ENCODE measurements at regions not wholly inside any gene's neighbourhood (a gene's known extent, or its start where the extent isn't known, plus 50 kb on each side); places are given as distances from the start of the nearest gene placed in this dataset.

DNA sequence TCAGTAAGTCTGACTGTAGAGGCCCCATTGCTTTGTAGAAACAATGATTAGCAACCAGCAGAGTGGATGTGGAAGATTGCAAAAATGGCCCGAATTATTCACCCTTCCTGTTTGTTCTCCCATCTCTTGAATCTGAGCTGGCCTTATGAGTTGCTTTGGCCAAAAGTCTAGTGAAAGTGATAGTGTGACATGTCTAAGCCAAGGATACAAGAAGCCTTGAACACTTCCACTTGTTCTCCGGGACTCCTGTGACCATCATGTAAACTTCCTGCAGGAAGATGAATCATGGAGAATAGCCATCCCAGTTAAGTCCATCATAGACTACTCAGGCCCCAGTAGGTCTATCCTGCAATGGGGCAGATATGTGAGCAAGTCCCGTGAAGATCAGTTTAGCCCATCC is 252.0 kb upstream of the JAG1 start:
- no peak for DNase-seq

DNA sequence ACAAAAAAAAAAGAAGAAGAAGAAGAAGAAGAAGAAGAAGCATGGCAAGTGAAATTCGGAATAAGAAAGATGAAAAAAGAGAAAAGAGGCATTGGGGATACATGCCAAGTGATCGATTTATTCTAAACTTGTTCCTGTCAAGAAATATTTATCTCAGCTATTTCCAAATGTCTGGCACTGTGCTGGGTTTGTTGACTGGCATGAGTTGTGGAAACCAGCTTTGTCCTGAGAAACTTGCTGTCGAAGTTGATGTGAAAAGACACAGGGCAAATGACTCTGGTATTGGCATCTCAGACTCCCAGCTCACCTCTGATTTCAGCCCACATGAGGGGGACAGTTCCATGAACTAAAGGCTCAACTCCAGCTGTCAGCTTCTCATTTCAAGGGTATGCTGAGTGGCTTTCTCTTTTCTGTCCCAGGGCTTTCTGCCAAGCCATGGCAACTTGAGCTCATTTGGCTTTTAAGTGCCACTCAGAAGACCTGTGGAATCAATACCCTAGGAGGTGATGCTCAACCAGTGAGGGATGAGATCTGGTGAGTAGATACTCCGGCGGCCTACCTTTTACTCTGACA is 253.3 kb upstream of the JAG1 start:
- DNase-seq: no peak

DNA sequence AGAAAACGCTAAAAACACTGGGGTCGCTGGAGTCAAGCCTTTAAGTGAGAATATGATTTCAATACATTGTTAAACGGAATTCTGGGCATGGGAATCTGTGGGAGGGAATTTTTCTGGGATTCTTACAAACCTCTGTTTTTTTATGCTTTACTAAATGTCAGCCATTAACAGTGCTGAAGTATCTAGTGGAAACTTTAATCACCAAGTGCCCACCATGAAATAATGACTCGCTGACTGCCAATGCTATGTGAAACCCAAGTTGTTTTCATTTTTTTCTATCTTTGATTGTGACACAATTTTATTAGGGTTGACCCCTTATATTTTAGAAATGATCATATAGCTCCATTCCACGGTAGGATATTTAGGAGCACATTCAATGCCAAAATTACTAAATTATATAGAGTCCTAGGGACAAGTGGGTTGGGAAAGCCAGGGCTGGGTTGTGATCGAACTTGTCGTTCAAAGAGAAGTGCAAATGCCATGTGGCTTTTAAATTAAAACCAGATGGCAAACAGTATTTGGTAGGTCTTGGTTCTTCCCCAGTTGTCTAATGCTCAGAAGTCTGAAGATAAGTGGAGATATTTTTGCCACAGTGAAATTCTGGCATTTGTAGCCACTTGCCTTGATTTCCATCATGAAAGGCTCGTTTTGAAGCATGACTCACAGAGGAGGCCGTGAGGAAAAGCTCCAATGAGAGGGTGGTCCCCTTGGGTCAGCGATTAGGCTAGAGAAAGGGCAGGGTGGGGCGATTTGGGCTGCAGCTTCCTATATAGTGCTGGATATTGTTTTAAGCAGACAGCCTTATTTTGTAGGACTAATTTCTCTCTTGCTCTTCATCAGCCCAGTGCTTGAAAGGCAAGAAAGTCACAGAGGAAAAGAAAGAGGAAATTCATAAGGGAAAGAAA is 254.4 kb upstream of the JAG1 start:
- DNase-seq: no peak

DNA sequence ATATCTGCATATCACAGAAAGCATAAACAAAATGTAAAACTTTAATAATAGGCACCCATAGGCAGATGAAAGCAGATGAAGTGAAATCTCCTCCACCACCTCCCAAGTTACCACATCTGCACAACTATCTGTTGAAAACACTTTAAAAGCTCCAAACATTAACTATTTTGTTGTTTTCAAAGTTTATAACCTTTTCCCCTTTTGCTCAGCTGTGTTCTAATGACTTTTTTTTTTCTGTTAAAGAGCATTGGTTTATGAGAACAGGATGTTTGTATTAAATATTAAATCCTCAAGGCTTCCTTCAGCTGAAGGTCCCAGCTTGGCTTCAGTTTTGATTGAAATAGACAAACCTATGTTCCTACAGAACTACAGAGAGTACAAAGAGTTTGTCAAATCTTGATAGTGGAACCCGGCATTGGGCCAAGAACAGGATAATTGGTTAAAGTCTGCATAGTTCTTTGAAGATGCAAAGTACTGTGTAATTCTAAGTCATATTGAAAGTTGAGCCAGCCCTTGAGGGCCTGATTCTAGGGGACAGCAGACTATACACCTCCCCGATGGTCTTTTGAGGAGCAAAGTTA is 255.1 kb upstream of the JAG1 start:
- DNase-seq: no peak

DNA sequence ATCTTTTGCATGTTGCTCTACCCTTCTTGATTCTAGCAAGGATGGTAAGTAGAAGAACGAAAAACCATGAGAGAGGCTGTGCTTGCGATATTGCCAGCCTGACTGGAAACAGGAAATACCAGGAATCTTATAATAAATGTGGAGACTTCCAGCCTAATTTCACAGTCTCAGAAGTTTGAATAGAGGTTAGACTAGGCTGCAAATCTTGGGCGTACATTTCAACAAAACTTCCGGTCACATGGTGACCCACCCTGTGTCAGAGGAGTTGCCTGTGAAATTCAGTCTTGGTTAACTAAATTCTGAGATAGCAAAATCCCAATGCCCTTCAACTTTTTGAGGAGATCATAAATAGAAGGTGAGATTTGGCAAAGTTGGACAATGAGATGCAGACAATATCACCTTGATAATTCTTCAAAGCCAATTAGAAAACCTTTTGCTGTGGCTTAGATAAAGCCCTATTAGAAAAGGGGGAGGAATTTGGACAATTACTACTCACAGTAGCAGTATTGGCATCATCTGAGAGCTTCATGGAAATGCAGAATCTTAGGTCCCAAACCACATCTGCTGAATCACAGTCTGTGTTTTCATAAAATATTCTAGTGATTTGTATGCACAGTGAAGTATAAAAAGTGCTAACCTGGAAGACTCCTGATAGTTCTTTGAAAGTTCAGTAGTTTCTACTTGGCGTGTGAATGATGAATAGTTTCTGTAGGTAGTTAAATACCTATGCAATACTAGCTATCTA is 262.0 kb upstream of the JAG1 start:
- no peak for DNase-seq

DNA sequence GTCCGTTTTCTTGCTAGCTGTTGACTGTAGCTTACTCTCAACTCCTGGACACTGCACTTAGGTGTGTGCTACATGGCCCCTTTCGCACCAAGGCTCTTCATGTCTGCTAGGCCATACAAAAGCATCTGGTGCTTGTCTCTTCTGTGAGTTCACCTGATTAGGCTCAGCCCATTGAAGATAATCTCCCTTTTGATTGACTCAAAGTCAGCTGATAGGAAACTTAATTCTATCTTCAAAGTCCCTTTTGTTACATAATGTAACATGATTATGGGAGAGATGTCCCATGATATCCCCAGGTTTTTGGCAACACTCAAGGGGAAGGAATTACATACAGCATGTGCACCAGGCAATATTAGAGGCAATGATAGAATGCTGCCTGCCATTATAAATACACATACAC is 263.0 kb upstream of the JAG1 start:
- DNase-seq: no peak

DNA sequence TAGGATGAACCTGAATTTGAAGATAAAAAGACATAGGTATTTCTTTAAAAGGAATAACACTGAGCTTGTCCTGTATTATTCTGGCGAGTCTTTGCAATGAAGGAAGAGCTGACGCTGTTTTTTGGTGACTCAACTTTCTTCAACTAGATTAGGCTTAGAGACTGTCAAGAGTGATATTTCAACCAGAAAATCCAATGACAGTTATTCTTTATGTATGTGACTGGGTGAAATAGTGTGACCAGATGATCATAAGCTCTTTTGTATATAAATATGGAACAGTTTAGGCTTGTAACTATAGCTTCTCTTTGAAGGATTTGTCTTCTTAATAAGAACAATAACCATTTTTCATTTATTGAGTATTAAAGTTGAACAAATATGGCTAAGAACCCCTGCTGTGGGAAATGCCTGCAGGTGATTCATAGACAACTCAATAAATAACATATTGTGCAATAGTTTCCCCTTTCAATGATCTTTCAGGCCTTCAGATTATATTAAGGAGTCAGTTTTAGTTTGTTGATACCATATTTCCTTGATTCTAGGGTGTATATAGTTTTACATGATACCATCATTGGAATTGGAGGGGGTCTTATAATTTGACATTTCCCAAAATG is 265.6 kb upstream of the JAG1 start:
- DNase-seq: no peak

DNA sequence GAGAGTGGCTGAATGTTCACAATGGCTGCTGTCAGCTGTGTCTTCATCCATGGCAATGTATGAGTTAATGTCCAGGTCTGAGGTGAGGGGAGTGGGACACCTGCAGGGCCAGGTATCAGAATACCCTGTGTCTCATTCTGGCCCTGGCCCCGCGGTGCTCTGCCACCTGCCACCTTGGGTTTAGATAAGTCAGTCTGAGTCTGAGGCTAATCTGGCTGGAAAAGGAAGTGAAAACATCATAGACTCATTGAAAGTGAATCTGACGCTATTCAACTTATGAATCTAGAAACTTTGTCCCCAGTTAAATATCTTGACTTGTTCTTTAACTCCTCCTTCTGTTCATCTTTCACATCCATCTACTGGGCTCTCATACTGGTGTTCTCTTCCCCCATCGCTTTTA is 267.1 kb upstream of the JAG1 start:
- no peak for DNase-seq

DNA sequence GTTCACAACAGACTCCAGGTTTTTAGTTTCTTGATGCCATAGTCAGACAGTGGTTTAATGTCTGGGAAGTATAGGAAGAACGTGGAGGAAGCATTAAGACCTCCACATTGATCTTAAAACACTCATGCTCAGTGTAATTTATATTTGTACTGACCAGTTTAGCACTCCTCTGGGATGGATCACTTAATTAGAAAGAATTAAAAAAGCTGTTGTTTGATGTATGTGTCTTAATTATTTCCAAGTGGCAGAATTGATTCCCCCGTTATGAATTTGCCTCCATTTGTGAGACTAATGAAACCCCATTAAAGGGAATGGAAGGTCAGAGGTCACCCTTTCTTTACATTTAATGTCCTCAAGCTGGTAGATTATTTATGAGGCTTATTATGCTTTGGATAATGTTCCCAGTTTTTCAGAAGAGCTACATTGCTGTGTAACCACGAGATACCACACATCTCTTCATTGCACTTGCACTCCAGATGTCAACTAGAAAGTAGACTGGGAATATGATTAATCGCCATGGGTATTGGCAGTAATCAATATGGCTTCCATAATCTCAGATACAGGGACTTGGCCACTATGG is 270.0 kb upstream of the JAG1 start:
- DNase-seq: no peak

DNA sequence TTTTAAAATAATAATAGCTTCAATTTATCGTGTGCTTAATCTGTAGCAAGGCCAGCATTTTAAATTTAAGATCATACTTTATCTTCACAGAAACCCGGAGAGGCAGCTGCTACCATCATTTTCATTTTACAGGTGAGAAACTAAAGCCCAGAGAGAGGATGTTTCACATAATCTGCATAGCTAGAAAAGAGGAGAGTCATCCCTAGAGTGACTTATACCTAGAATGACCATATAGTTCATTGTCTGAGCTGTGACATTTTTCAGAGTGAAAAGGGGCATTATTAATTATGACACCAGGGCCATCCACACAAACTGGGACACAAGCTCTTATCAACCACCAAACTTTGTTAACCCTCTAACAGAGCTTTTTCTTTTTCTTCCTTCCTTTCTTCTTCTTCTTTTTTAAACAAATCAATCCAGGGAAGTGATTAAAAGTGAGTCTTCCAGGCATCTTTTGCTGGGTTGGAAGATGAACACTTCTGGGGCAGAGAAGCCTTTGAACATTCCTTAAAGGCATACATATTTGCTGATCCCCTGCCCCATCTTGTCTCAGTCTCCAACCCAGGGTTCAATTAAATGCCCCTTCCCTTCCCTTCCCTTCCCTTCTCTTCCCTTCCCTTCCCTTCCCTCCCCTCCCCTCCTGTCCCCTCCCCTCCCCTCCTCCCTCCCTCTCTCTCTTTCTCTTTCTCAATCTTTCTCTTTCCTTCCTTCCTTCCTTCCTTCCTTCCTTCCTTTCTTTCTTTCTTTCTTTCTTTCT is 272.5 kb upstream of the JAG1 start:
- no peak for DNase-seq

DNA sequence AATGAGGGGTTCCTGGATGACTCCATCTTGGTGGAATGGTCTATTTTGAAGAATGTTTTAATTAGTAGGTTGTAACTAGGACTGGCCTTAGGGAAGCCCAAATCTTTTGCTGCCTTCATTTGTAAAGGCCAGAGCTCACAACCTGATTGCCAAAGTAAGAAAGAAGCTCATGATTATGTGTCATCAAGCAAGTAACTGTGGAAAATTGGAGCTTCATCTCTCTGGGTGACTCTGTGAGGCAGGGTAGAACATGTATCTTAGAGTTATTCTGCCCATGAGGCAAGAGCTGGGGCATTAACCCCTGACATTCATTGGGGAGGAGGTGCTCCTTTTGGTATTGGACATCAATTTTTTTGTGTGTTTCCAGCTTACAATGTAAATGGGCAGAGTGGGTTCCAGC is 273.9 kb upstream of the JAG1 start:
- DNase-seq: no peak

DNA sequence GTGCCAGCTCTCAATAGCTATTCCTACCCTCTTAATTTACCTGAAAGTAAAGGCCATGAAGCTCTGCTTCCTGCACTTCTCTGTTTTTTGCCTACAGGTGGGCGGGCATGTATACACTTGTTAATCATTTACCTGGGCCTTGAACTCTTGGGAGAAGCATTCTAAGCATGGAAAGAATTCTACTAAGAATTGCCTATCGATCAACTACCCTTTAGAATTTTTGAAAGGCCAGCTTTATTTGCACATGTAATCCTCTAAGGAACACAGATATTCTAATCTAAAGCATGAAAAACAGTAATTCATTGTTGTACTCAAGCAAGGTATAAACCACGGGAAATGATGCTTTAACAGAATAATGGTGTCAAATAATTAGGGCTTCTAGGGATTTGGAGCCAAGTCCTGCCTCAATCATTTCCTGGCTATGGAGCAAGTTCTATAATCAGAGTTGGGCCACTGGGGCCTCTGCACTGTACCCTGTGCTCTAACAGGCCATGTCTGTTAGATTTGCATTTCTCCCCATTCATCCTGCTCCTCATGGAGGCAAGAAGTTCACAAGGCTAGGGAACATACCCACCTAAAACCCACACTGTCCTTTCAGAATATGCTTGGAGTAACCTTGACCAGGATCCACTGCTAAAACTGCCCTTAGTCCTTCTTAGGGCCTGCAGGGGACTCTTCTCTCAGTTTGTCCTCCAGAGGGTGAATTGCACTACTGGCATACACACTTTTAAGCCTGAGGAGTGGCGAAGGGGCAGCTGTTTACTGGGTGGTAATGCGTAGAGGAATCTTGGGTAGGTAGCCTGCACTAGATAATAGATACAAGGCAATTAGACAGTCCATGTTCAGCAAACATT is 276.4 kb upstream of the JAG1 start:
- no peak for DNase-seq

DNA sequence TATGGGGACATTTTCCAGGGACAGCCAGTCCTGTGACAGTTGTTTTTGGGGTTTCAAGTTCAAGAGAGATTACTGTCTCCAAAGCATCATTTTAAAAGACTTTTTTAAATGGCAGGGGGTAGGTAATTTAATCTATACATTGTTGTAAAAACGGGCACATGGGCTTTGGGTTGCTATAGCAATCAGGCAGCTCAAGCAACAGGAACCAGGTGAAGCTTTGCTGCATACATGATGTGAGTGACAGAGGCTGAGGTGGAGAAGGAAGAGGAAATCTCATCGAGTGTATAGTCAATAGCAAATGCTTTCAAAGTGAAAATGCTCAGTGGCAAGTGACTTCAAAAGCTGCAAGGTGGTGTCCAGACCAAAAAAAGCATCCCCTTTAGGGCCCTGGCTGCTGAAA is 277.4 kb upstream of the JAG1 start:
- DNase-seq: no peak

DNA sequence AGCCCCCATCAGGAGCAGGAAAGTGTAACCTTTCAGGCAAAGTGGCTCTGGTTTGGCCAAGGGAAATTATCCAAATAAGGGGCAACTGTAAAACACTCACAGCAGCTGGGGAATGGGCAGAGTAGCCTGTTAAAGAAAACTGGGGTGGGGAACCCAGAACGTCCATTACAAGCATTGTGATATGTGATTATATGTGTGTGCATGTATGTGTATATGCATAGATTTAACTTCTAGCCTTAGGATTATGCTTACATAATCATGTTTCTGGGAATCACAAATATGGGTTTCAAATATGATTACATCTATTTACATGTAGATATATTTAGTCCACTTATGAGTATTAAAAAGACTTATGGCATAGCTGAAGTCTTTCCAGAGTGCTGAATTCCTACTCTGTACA is 278.1 kb upstream of the JAG1 start:
- DNase-seq: no peak

DNA sequence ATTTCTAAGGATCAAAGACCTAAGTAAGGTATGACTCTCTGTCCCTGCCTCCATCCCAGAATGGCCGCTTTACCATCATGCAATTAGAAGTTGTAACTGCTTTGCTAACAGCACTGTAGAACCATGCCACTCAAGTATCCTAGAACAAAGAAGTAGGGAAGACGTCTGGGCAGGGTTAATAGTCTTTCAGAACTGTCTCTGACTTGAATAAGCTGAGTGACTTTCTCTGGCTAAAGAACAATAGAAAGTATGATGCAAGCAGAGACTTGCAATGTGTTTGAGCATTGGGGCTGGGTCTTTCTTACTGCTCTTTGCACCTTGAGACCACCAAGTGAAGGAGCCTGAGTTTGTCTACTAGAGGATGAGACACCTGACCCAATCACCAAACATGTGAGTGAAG is 279.6 kb upstream of the JAG1 start:
- no peak for DNase-seq

DNA sequence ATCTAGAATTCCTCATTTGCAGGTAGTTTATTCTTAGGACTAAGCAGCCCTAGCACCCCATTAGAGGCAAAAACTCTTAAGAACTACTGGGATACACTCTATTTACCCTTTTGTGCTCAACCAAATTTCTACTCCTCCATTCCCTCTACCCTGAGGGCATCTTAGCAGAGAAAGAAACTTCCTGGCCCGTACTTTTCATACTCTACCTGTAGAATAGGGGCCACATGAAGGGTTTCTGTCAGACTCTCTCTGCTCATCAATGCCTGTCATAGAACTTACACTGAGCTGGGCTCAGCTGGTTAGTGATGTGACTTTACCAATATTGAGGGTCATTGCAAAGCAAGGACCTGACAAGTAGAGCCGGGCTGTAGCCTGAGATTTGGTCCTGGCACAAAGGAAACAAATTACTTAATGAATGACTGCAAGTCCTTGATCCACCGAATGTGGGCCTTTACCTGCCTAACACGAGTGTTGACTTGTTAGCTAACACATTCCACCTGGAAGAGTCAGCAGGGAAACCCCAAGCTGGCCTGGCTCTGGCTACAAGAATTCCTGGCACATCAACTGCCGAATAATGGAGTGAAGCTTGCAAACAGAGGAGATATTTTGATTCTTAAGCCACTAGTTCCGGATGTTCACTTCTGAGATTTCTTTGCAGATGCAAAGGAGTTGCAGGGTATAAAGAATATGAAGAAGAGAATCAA is 280.5 kb upstream of the JAG1 start:
- DNase-seq: no peak

DNA sequence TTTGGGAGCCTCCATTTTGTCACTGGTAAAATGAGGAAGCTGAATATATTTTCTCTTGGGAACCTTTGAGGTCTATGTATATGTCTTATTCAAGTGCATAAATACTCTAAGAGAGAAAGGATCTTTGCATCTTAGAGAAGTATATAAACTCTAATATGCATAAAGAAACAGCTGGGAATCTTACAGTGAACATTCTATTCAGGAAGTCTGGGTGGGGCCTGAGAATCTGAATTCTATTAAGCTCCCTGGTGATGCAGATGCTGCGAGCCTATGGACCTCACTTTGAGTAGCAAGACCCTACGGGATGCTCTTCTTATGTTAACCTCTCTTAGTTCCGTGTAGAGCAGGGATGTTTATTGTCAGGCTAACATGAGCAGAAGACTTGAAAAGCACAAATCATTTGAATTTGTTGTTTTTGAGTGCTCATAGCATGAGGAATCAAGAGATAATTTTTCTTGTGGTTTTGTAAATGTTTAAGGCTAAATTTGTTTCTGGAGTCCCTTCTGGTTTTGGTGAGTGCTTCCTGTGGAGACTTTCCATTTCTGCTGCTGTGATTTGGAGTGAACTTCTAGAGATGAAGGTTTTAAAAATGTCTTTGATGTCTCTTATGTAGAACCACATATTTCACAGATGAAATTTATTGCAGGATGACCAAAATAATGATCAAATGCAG is 281.2 kb upstream of the JAG1 start:
- no peak for DNase-seq

DNA sequence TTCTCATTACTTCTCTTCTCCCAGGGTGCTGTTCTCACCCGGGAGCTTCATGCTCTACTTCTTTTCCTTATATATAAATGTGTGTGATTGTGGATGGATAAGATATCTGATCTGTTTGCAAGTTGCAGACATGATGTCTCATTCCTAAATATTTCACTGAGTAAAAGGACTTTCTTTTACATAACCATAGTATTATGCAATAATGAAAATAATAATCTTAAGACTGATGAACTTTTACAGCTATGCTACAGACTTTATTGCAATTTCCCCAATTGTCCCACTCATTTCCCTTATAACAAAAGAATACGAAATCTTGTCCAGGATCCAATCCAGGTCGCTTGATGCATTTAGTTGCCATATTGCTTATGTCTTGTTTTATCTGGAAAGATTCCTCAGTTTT is 284.5 kb upstream of the JAG1 start:
- no peak for DNase-seq

DNA sequence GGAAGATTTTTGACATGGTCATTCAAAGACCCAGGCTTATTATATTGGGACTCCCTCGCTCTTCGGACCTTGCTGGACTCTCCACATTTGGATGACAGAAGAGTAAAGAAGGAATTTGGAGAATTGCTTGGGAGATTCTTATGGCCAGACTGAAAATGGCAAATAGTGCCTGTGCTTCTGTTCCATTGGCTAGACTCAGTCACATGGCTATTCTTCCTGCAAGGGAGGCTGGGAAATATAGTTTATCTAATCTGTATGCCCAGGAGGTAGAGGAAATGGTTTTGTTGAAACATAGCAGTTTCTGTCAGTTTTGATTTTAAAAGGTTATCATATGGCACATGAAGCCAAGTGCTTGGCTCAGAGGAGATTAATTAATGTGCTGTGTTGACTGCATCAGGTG is 286.6 kb upstream of the JAG1 start:
- no peak for DNase-seq
